Muscle of leg (tissue), 3 donors: ENCODE measurements at regions not wholly inside any gene's neighbourhood (a gene's known extent, or its start where the extent isn't known, plus 50 kb on each side); places are given as distances from the start of the nearest gene placed in this dataset.

Experiments used
- DNase-seq: peaks from one replicate; pipeline ENCODE4 v3.0.0; 2013
- H3K27ac ChIP-seq: one replicate; pipeline ENCODE4 v1.5.1; 2013; ENCODE audit warnings: mild to moderate bottlenecking, low read length, control low read depth
- H3K27me3 ChIP-seq: one replicate; pipeline ENCODE4 v1.6.1; 2013; ENCODE audit warnings: low read length; ENCODE audit not compliant: control insufficient read depth, insufficient read depth
- H3K36me3 ChIP-seq: one replicate; pipeline ENCODE4 v1.6.1; 2013; ENCODE audit warnings: low read length; ENCODE audit not compliant: control insufficient read depth, insufficient read depth
- H3K4me1 ChIP-seq: one replicate; pipeline ENCODE4 v1.6.1; 2013; ENCODE audit warnings: low read length; ENCODE audit not compliant: control insufficient read depth, insufficient read depth
- H3K4me3 ChIP-seq: one replicate; pipeline ENCODE4 v1.5.1; 2013; ENCODE audit warnings: low read length, control low read depth
- H3K9me3 ChIP-seq: replicated peaks from 2 replicates; pipeline ENCODE4 v1.6.1; 2013; ENCODE audit warnings: low read depth, low read length; ENCODE audit not compliant: control insufficient read depth
- WGBS: methylation state at CpG from one replicate; pipeline ENCODE4 v1.1.5; 2013; ENCODE audit warnings: missing lambda C conversion rate; ENCODE audit not compliant: insufficient coverage; 5-methylcytosine and 5-hydroxymethylcytosine counted together

DNA sequence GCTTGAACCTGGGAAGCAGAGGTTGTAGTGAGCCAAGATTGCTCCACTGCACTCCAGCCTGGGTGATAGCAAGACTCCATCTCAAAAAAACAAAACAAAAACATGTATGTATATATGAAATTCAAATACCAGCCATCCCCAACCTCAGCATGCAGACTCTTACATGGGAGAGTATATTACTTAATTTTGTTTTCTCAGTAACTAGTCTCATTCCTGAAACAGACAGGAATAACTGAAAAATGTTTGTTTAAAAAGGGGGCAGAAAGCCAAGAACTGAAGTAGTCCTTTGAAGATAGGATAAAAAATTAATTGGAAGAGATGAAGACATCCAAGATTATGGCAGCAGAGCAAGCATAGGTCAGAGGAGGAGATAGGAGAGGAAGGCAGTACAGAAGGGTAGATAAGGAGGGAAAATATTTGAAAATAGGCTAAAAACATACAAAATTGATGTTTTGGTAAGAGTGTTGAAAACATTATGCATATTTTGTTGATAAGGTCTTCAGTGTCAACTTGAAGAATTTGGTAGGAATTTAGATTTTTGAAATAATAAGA lies 309.9 kb downstream of the MAT2B start:
- DNase-seq: no peak
- no peak overlapping the region for H3K4me3 ChIP-seq
- no peaks in the 10 kb centered on the region for H3K4me1 ChIP-seq
- no peak overlapping the region for H3K27ac ChIP-seq
- H3K36me3 ChIP-seq: no peaks in the 10 kb centered on the region
- no peaks in the 10 kb centered on the region for H3K27me3 ChIP-seq
- H3K9me3 ChIP-seq: no peaks in the 10 kb centered on the region

DNA sequence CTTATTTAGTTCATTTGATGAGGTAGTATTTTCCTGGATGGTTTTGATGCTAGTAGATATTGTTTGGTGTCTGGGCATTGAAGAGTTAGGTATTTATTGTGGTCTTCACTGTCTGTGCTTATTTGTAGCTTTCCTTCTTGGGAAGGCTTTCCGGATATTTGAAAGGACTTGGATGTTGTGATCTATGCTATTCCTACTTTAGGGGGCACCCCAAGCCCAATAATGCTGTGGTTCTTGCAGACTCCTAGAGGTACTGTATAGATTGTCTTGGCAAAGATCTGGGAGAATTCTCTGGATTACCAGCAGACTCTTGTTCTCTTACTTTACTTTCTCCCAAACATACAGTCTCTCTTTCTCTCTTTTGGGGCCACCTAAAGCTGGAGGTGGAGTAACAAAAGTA lies 315.7 kb downstream of the MAT2B start:
- no peak overlapping the region for H3K27ac ChIP-seq
- peaks cover 9% of the 10 kb centered on the region for H3K9me3 ChIP-seq
- no peak overlapping the region for H3K4me3 ChIP-seq
- WGBS: 60% methylated on average over 1 of the region's 1 CpG
- no peaks in the 10 kb centered on the region for H3K4me1 ChIP-seq
- H3K36me3 ChIP-seq: no peaks in the 10 kb centered on the region
- DNase-seq: no peak
- no peaks in the 10 kb centered on the region for H3K27me3 ChIP-seq

DNA sequence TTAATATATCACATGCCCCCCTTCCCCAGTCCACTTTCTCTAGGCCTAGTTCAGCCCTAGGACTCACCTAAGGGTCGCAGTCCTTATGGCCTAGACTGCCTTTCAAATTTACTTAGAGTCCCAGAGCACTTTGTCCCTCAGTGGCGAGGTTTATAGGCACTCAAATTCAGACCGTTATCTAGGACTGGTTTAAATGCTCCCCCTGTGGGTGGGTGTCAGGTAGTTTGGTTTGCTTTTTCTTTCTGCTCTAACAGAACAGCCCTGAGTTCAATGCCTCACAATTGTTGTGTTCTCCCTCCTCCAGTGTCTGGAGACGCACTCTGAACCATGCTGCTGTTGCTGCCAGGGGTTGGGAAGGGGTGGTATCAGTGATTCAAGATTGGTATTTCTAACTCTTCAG lies 317.1 kb downstream of the MAT2B start:
- H3K36me3 ChIP-seq: no peaks in the 10 kb centered on the region
- H3K4me1 ChIP-seq: no peaks in the 10 kb centered on the region
- H3K9me3 ChIP-seq: peaks cover 9% of the 10 kb centered on the region
- no peak for DNase-seq
- no CpG with 5 or more reads among the region's 4 CpGs for WGBS
- H3K27me3 ChIP-seq: no peaks in the 10 kb centered on the region
- H3K4me3 ChIP-seq: no peak overlapping the region
- no peak overlapping the region for H3K27ac ChIP-seq

GRCh38 chr5:163825661-163826060 lies 320.2 kb downstream of the MAT2B start:
- WGBS: no CpG with 5 or more reads among the region's 1 CpG
- Histone ChIP-seq H3K4me1 (no peaks in the 10 kb centered on the region), H3K27me3 (no peaks in the 10 kb centered on the region), H3K9me3 (peaks cover 9% of the 10 kb centered on the region), H3K4me3 (no peak overlapping the region), H3K36me3 (no peaks in the 10 kb centered on the region), H3K27ac (no peak overlapping the region)
- DNase-seq: no peak

DNA sequence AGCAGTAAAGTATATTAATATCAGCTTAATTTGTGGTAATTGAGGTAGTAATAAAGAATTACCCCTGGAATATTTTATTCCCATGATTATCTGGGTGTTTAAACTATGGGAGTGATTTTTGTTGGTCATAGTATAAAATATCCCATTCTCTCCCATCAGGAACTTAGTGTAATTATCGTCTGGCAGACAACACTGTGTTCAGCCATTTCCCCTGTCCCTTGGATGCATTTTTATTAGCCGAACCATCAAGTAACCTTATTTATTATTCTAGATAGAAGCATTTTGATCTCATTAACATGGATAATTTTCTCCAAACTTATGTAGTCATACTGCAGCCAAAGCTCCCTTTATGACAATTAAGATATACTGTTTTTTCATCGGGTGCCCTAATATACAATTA lies 320.8 kb downstream of the MAT2B start:
- H3K9me3 ChIP-seq: peaks cover 7% of the 10 kb centered on the region
- no CpG with 5 or more reads among the region's 3 CpGs for WGBS
- H3K27ac ChIP-seq: no peak overlapping the region
- DNase-seq: no peak
- H3K27me3 ChIP-seq: no peaks in the 10 kb centered on the region
- H3K36me3 ChIP-seq: no peaks in the 10 kb centered on the region
- no peak overlapping the region for H3K4me3 ChIP-seq
- H3K4me1 ChIP-seq: no peaks in the 10 kb centered on the region

DNA sequence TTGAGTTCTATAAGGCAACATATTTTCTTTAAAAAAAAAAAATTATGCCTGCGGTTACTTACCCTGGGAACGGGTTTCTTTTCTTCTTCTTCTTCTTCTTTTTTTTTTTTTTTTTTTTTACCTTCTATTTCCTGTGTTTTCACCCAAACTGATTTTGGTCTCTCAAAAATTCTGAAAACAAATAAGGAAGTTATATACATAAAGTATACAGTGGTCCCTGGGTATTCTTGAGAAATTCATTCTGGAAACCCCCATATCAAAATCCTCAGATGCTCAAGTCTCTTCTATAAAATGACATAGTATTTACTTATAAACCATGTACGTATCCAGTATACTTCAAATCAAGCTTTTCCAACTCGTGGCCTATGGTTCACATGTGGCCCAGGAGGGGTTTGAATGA lies 326.7 kb downstream of the MAT2B start:
- no peaks in the 10 kb centered on the region for H3K27me3 ChIP-seq
- no peak overlapping the region for H3K27ac ChIP-seq
- DNase-seq: no peak
- H3K36me3 ChIP-seq: no peaks in the 10 kb centered on the region
- no peaks in the 10 kb centered on the region for H3K9me3 ChIP-seq
- H3K4me1 ChIP-seq: no peaks in the 10 kb centered on the region
- WGBS: no CpG with 5 or more reads among the region's 4 CpGs
- no peak overlapping the region for H3K4me3 ChIP-seq

- H3K9me3 ChIP-seq: no peaks in the 10 kb centered on the region
- no peaks in the 10 kb centered on the region for H3K27me3 ChIP-seq
- DNase-seq: no peak
- H3K4me3 ChIP-seq: no peak overlapping the region
- no CpG with 5 or more reads among the region's 1 CpG for WGBS
- no peaks in the 10 kb centered on the region for H3K36me3 ChIP-seq
- no peaks in the 10 kb centered on the region for H3K4me1 ChIP-seq
- H3K27ac ChIP-seq: no peak overlapping the region
Observed at GRCh38 chr5:163838738-163839137, 333.3 kb downstream of the MAT2B start.

GRCh38 chr5:163846512-163846911 lies 341.1 kb downstream of the MAT2B start:
- no peak for DNase-seq
- no peak overlapping the region for H3K4me3 ChIP-seq
- no peak overlapping the region for H3K27ac ChIP-seq
- H3K27me3 ChIP-seq: no peaks in the 10 kb centered on the region
- no peaks in the 10 kb centered on the region for H3K4me1 ChIP-seq
- no CpG with 5 or more reads among the region's 1 CpG for WGBS
- no peaks in the 10 kb centered on the region for H3K36me3 ChIP-seq
- H3K9me3 ChIP-seq: no peaks in the 10 kb centered on the region

- Histone ChIP-seq H3K4me3 (no peak overlapping the region), H3K4me1 (no peaks in the 10 kb centered on the region), H3K27ac (no peak overlapping the region), H3K36me3 (no peaks in the 10 kb centered on the region), H3K27me3 (no peaks in the 10 kb centered on the region), H3K9me3 (peaks cover 5% of the 10 kb centered on the region)
- WGBS: no CpG with 5 or more reads among the region's 1 CpG
- DNase-seq: peak; percentile 20
Observed at GRCh38 chr5:163855754-163856153, 350.3 kb downstream of the MAT2B start.

DNA sequence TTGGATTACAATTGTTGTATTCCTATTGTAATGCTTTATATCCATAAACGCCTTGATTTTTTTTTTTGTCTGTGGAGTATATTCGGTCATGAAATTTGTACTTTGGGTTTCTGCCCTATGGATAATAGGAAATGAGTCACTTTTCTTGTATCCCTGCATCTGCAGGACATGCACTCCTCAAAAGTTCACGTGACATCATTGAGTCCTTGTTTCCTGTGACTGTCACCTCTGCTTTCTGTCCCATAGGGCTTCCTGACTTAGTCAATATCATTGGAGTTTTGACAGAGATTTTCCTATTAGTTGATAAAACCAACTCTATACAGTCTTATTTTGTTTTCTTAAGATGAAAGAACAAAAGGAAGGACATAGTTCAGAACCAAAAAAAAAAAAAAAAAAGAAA lies 356.3 kb downstream of the MAT2B start:
- H3K9me3 ChIP-seq: no peaks in the 10 kb centered on the region
- no peaks in the 10 kb centered on the region for H3K27me3 ChIP-seq
- no peak overlapping the region for H3K27ac ChIP-seq
- no peak overlapping the region for H3K4me3 ChIP-seq
- DNase-seq: no peak
- no CpG with 5 or more reads among the region's 3 CpGs for WGBS
- no peaks in the 10 kb centered on the region for H3K4me1 ChIP-seq
- H3K36me3 ChIP-seq: no peaks in the 10 kb centered on the region

DNA sequence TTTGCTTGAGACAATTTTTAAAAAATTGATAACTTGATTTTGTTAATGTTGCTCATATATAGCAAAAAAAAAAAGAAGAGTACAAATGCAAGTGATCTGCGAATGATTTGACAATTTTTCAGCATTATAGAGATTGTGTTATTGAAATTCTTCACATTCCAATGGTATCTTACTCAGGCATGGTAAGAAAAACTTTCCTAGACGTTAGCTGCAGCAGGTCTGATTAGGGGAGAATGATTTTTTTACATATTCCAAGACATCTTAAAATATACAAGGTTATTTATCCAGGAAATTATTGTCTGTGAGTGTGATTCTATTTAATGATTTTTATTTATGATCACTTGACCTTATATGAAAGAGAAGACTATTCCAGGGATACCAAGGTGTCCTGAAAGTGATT lies 361.9 kb downstream of the MAT2B start:
- Histone ChIP-seq H3K27ac (no peak overlapping the region), H3K4me1 (no peaks in the 10 kb centered on the region), H3K36me3 (no peaks in the 10 kb centered on the region), H3K4me3 (no peak overlapping the region), H3K9me3 (no peaks in the 10 kb centered on the region), H3K27me3 (no peaks in the 10 kb centered on the region)
- WGBS: no CpG with 5 or more reads among the region's 2 CpGs
- DNase-seq: no peak
